ENCODE measurements at regions not wholly inside any gene's neighbourhood (a gene's known extent, or its start where the extent isn't known, plus 50 kb on each side); places are given as distances from the start of the nearest gene placed in this dataset.

GRCh38 chr1:68828013-68828412 is 331.1 kb upstream of the DEPDC1 start:
- no peak for ATAC-seq
- no peaks in the 10 kb centered on the region for H3K27me3 Mint-ChIP-seq (ENCODE audit: low read depth)
- CTCF ChIA-PET = no interaction called here
- H3K36me3 Mint-ChIP-seq = peaks cover 13% of the 10 kb centered on the region
- H3K4me1 Mint-ChIP-seq = peaks cover 10% of the 10 kb centered on the region
- H3K27ac Mint-ChIP-seq = no peak overlapping the region
- POLR2A ChIA-PET = no interaction called here
- TF ChIP-seq ARID4B (CRISPR knock-in tag; IDR thresholded peaks at IDR 0.05; ENCODE audit: borderline replicate concordance) (no peak), TCF7 (CRISPR knock-in tag; IDR thresholded peaks at IDR 0.05; ENCODE audit: low read depth) (no peak), SMAD3 (CRISPR knock-in tag; IDR thresholded peaks at IDR 0.05; ENCODE audit: borderline replicate concordance) (no peak), NR3C1 (CRISPR knock-in tag; conservative IDR thresholded peaks at IDR 0.05; ENCODE audit: low read depth) (no peak), EMX1 (CRISPR knock-in tag; IDR thresholded peaks at IDR 0.05) (no peak), CBFB (CRISPR knock-in tag; IDR thresholded peaks at IDR 0.05; ENCODE audit: low read depth) (no peak), ETV6 (CRISPR knock-in tag; IDR thresholded peaks at IDR 0.05) (no peak), ERG (CRISPR knock-in tag; IDR thresholded peaks at IDR 0.05) (no peak), FOXP1 (CRISPR knock-in tag; IDR thresholded peaks at IDR 0.05; ENCODE audit: borderline replicate concordance) (no peak), GTF2I (CRISPR knock-in tag; conservative IDR thresholded peaks at IDR 0.05) (no peak), NFE2L1 (CRISPR knock-in tag; IDR thresholded peaks at IDR 0.05) (no peak), FOXK1 (CRISPR knock-in tag; IDR thresholded peaks at IDR 0.05) (no peak), ATF6 (CRISPR knock-in tag; IDR thresholded peaks at IDR 0.05) (no peak), ZNF317 (CRISPR knock-in tag; IDR thresholded peaks at IDR 0.05; ENCODE audit: borderline replicate concordance, low read depth) (no peak), RELA (CRISPR knock-in tag; IDR thresholded peaks at IDR 0.05; ENCODE audit: borderline replicate concordance) (no peak), ESRRA (CRISPR knock-in tag; IDR thresholded peaks at IDR 0.05; ENCODE audit: borderline replicate concordance) (no peak), ZNF138 (CRISPR knock-in tag; conservative IDR thresholded peaks at IDR 0.05) (no peak)
- TF ChIP-seq, protein P1, sequence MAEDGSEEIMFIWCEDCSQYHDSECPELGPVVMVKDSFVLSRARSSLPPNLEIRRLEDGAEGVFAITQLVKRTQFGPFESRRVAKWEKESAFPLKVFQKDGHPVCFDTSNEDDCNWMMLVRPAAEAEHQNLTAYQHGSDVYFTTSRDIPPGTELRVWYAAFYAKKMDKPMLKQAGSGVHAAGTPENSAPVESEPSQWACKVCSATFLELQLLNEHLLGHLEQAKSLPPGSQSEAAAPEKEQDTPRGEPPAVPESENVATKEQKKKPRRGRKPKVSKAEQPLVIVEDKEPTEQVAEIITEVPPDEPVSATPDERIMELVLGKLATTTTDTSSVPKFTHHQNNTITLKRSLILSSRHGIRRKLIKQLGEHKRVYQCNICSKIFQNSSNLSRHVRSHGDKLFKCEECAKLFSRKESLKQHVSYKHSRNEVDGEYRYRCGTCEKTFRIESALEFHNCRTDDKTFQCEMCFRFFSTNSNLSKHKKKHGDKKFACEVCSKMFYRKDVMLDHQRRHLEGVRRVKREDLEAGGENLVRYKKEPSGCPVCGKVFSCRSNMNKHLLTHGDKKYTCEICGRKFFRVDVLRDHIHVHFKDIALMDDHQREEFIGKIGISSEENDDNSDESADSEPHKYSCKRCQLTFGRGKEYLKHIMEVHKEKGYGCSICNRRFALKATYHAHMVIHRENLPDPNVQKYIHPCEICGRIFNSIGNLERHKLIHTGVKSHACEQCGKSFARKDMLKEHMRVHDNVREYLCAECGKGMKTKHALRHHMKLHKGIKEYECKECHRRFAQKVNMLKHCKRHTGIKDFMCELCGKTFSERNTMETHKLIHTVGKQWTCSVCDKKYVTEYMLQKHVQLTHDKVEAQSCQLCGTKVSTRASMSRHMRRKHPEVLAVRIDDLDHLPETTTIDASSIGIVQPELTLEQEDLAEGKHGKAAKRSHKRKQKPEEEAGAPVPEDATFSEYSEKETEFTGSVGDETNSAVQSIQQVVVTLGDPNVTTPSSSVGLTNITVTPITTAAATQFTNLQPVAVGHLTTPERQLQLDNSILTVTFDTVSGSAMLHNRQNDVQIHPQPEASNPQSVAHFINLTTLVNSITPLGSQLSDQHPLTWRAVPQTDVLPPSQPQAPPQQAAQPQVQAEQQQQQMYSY (CRISPR knock-in tag; IDR thresholded peaks at IDR 0.05) = no peak
- no peak overlapping the region for H3K4me3 Mint-ChIP-seq
- peaks cover 28% of the 10 kb centered on the region for H3K9me3 Mint-ChIP-seq
- no peak for DNase-seq (ENCODE audit: low spot score)

Measured in WTC11 (cell line).